ENCODE measurements at regions not wholly inside any gene's neighbourhood (a gene's known extent, or its start where the extent isn't known, plus 50 kb on each side); places are given as distances from the start of the nearest gene placed in this dataset.
"Not testable (repeated sequence)": the region's sequence is repeated elsewhere in the genome, so short reads cannot be mapped to it uniquely, and the experiment has no call there.

- DNase-seq (ENCODE audit: low read depth) = no peak
These were observed 1223.8 kb downstream of the AMY1C start for GRCh38 chr1:104973516-104973915.

DNA sequence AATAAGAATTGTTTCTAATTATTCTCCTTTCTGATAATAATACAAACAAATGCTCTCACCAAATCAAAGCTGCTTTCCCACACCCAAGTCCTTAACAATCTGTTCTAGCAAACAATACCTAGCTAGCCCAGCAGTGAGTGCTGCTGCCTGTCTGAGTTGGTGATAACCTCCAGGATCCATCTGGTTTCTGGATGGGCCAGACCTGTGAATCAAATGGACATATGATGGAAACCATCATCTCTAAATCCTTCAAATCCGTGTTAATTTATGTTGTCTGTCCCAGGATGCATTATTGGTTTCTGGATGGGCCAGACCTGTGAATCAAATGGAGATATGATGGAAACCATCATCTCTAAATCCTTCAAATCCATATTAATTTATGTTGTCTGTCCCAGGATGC is 1230.0 kb downstream of the AMY1C start:
- no peak for DNase-seq (ENCODE audit: low read depth)

- DNase-seq (ENCODE audit: low read depth) = no peak
These were observed 1237.5 kb downstream of the AMY1C start for GRCh38 chr1:104987210-104987609.

DNA sequence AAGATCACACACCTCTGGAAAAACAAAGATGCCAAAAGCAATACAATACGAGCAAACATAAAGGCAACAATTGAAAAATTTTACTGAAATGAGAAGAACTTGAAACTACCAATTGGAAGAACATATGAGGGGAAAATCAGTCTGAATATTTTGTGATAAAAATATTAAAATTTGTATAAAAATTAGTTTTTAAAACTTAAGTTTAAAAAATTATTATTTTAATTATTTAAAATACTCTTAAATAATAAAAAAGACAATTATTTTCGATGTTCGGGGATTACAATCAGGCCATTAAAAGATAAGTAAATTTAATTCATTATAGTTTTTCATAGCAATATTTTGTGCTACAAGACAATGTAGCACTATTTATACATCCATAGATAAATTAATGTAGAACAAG is 1239.3 kb downstream of the AMY1C start:
- DNase-seq (ENCODE audit: low read depth) = no peak

DNA sequence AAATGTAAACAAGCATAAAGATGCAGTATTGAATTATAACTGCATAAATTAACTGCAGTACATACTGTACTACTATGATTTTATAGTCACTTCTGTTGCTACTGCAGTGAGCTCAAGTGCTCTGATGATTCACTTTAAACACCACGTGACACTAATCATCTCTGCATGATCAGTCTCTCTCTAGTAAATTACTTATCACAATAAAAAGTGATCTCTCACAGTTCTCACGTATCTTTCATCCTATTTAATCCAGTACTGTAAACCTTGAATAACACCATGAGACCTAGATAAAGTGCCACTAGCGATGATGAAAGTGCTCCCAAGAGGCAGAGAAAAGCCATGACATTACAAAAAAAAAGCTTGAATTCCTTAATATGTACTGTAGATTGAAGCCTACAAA is 1242.0 kb downstream of the AMY1C start:
- DNase-seq (ENCODE audit: low read depth) = no peak

DNA sequence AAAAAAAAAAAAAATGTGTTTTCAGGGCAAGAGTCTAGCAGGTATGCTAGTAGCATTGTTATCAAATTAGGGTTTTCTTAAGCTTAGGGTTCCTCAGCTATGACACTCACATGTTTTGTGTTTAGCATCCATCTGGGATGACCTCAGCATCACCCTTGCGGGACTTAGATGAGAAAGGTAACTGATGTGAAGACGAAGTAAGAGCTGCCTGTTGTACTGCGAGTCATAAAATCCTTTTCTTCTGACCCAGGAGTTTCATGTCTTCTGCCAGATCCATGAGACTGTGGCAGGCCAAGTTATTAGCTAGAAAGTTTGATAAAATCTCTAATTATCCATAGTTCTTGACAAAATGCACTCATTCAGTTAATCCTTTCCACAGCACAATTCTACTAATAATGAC is 1251.1 kb downstream of the AMY1C start:
- DNase-seq (ENCODE audit: low read depth) = no peak

- DNase-seq (ENCODE audit: low read depth) = no peak
These were observed 1254.8 kb downstream of the AMY1C start for GRCh38 chr1:105004515-105004914.

DNA sequence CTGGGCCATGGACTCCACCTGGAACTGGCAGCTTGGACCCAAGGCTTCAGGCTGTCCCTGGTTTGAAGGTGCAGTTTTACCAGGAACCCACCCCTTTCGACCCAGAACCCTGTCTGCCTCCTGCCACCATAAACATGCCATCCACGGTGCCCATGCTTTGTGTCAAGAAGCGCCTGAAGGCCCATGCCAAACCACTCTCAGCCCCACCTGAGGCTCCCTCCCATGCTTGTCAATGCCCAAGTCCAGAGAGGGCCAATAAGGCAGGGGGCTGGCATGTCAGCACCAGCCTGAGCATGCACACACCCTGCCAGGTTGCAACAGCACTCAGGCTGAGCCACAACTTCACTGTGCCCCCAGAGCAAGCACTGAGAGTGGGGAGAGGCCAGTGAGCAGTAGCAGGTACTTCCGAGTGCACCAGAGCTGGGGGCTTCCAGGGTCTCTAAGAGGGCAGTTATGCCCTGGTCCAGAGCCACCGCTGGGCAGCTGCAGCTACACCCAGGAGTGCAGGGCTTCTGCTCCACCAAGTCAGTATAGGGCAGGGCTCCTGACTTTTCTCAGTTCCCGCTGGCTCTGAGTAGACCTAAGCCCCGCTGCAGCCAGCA is 1256.0 kb downstream of the AMY1C start:
- no peak for DNase-seq (ENCODE audit: low read depth)

- DNase-seq (ENCODE audit: low read depth) = no peak
These were observed 1267.9 kb downstream of the AMY1C start for GRCh38 chr1:105017587-105017986.

GRCh38 chr1:105023719-105024118 is 1274.0 kb downstream of the AMY1C start:
- DNase-seq (ENCODE audit: low read depth) = no peak

DNA sequence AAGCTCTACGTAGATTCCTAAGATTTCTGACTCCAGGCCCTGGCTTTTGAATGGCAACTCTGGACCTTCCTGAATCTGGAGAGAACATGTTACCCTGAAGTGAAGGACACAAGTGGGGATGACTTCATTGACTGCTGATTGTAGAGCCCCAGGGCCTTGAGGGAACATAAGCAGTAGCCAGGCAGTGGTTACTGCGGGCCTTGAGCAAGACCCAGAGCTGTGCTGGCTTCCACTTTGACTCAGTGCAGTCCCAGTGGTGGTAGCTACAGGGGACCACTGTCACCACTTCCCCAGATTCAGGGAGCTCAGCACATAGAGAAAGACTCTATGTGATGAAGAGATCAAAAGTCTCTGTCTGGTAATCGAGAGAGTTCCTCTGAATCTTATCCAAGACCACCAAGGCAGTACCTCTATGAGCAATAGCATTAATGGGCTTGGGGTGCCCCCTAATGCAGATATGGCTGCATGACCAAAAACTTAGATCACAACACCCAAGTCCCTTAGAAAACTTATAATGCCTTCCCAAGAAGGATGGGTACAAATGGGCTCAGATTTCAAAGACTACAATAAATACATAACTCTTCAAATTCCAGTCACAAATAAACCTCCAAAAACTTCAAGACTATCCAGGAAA is 1278.3 kb downstream of the AMY1C start:
- DNase-seq (ENCODE audit: low read depth) = no peak

DNA sequence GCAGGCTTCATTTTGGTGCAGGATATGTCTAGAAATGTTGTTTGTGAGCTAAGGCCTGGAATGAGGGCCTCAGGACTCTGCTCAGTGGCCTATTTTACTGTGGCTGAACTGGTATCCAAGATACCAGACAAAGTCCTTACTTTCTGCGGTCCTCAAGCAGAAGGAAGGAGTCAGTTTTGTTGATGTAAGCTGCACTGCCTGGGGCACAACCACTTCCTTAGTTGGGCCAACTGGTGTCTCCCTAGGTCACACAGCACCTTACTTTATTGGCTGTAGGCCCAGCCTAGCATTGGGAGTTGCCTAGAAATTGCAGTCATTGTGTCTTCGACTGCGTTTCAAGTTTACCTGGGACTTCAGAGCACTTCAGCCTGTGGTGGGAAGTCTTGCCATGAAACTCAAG is 1322.7 kb downstream of the AMY1C start:
- no peak for DNase-seq (ENCODE audit: low read depth)

DNA sequence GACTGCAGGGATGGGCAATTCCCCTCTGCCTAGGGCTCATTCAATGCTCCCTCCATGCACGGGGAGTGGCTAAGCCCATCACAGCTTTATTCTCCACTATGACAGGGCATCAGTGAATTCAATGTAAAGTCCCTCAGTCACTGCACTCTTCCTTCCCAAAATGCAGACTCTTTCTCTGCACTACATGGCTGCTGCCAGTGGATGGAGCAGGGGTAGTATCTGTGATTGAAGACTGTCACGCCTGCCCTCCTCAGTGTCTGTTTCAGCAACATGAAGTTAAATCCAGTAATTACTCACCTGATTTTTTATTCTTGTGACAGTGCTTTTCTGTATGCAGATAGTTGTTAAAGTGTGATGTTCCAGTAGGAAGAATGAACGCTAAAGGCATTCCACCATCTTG is 1323.2 kb downstream of the AMY1C start:
- no peak for DNase-seq (ENCODE audit: low read depth)

DNA sequence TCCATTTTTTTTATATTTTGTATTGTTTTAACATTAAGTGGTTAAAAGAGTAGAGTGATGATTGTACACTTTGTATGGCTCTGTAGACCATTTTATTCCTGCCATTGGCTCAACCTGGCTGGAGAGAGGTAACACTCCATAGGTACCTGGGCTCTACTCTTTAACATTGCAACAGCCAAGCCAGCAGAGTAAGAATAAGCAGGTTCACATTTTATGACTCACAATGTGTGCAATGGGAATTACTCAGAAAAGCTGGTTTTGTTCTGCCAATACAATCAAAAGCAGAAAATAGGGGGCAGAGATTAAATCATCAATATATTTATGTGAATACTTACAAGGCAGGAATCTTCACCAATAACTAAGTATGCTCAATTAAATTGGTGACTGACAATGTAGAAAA is 1324.0 kb downstream of the AMY1C start:
- no peak for DNase-seq (ENCODE audit: low read depth)

DNA sequence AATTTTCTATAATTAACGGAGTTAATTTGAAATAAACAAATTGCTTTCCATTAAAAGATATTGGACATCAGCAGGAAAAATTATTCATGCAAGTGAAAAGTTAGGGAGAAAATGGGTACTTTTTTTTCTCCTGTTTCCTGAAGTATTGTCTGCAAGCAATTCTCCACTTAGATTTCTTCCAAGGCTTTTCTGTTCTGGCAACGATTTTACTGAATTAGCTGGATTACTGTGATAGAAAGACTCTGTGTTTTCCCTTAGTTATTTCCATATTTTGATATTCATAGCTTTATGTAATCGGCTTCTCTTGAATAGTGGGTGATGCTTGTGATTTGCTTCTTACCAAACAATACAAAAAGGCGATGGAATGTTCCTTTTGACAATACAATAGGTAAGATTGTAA is 1333.9 kb downstream of the AMY1C start:
- DNase-seq (ENCODE audit: low read depth) = no peak

DNA sequence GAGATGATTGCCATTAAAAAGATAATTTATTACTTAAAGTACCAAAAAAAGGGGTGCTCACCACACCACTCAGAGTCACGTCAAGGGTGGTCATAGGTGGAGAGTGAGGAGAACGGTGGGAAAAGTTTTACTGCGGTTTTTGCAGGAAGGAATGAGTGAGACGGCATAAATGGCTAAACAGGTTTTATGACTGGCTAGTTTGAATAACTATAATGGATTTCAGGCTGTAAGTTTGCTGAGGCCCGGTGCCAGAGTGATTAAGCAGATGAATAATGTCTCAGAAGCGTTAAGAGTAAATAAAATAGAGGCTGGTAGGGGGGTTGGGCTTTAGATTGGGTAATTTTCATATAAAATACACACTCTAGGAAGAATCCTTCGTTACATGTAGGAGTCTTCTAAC is 1337.8 kb downstream of the AMY1C start:
- no peak for DNase-seq (ENCODE audit: low read depth)

- DNase-seq (ENCODE audit: low read depth) = no peak
These were observed 1338.5 kb downstream of the AMY1C start for GRCh38 chr1:105088166-105088565.

GRCh38 chr1:105093893-105094292 is 1344.2 kb downstream of the AMY1C start:
- not testable (repeated sequence) for DNase-seq (ENCODE audit: low read depth)

- no peak for DNase-seq (ENCODE audit: low read depth)
These were observed 1350.4 kb downstream of the AMY1C start for GRCh38 chr1:105100102-105100501.

DNA sequence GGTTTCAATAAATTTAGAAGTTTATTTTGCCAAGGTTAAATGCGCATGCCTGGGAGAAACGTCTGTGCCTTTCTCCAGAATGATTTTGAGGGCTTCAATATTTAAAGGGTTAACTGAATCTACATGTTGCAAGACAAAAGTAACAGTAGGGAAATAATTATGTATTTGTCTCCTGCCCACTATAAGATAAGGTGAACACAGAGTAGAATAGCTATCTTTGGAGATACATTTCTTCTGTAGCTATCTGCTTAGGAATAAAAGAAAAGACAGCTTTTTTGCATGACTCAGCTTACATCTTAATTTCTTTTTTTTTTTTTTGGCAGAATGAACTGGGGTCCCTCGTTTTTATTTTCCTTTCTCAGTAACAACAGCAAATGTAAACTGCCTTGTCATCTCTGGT is 1351.6 kb downstream of the AMY1C start:
- no peak for DNase-seq (ENCODE audit: low read depth)

- no peak for DNase-seq (ENCODE audit: low read depth)
These were observed 1352.7 kb downstream of the AMY1C start for GRCh38 chr1:105102371-105102770.

- DNase-seq (ENCODE audit: low read depth) = no peak
These were observed 1372.3 kb downstream of the AMY1C start for GRCh38 chr1:105122041-105122440.

DNA sequence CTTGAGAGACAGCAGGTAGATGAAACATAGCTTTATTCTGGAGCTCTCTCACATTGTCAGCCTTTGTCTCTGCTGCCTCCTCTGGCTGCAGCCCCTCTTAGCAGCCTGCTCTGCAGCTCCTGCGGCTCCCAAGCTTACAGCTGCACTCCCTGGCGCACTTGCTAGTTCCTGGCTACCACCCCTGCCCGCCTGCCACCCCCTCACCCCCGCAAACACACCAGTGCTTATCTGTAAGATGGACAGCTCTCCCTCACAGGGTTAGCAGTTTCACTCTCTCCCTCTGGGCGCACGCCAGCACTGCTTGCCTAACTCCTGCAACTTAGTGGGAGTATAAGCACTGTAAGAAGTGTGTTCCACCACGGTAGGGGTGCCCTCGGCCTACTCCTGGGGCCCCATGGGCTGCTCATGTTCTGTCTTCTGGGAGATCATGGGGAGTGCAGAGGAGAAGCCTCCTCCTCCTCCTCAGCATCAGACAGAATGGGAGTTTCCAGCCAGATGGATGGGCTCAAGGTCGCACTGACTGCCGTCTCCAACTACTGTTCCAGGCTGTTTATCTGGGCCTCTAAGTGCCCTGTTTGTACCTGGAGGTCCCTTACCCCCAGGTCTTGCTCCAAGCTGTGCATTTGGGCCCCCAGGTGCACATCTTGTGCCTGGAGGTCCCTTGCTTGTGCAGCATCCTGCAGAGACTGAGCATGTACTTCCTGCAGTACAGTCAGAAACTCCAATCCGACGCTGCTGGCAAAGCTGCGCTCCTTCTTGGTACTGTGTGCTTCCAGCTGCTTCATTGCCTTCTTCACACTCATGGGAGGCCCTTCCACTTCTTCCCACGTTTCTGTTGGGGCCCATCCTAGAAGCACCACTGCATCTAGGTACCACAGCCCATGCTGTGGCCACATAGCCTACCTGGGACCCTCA is 1388.1 kb downstream of the AMY1C start:
- DNase-seq (ENCODE audit: low read depth) = peak; percentile 0

All from iris pigment epithelial cell (primary cell).